Heart left ventricle (tissue), 16 donors: ENCODE measurements at regions not wholly inside any gene's neighbourhood (a gene's known extent, or its start where the extent isn't known, plus 50 kb on each side); places are given as distances from the start of the nearest gene placed in this dataset.

ENCODE experiments used
- ATAC-seq, 4 donors: fragments of 200-7000 bp; cut with Tn5 transposase; one replicate each; pipeline ENCODE4 v1.9.1; 2020 to 2022; ENCODE audit warnings: moderate library complexity in 4 of 4, mild to moderate bottlenecking in 3 of 4, moderate number of reproducible peaks in 1 of 4
- DNase-seq, 5 donors: peaks; one replicate each; pipeline ENCODE4 v3.0.0-alpha.2; 2020
- H3K27ac ChIP-seq, 12 donors: fragments of 200-600 bp; sonication (generic) in 4 of 12; one replicate each; pipeline versions ENCODE4 v1.5.0 to v1.8.0; 2016 to 2022; ENCODE audit warnings: mild to moderate bottlenecking in 2 of 12
- H3K27me3 ChIP-seq, 9 donors: fragments of 200-600 bp; sonication (generic) in 2 of 9; one replicate each; pipeline versions ENCODE4 v1.5.1 to v1.8.0; 2016 to 2022; ENCODE audit warnings: mild to moderate bottlenecking in 3 of 9
- H3K36me3 ChIP-seq, 9 donors: fragments of 200-600 bp; sonication (generic) in 2 of 9; one replicate each; pipeline versions ENCODE4 v1.5.0 to v1.8.0; 2018 to 2022; ENCODE audit warnings: mild to moderate bottlenecking in 2 of 9
- H3K4me1 ChIP-seq, 12 donors: fragments of 200-600 bp; sonication (generic) in 4 of 12; one replicate each; pipeline versions ENCODE4 v1.5.0 to v1.8.0; 2016 to 2022; ENCODE audit warnings: mild to moderate bottlenecking in 3 of 12
- H3K4me3 ChIP-seq, 12 donors: fragments of 200-600 bp; sonication (generic) in 4 of 12; one replicate each; pipeline versions ENCODE4 v1.5.0 to v1.8.0; 2017 to 2022; ENCODE audit warnings: mild to moderate bottlenecking in 9 of 12, moderate library complexity in 4 of 12
- H3K9me3 ChIP-seq, 12 donors: fragments of 200-600 bp; sonication (generic) in 4 of 12; one replicate each; pipeline versions ENCODE4 v1.5.0 to v1.8.0; 2016 to 2022; ENCODE audit warnings: mild to moderate bottlenecking in 1 of 12
- POLR2A ChIP-seq, 2 donors: fragments of 450-650 bp; IDR thresholded peaks; one replicate each; pipeline ENCODE4 v1.6.1; 2017; ENCODE audit warnings: antibody characterized with exemption in 2 of 2, mild to moderate bottlenecking in 2 of 2, moderate library complexity in 2 of 2
- WGBS, 4 donors: extraction: QIAGEN DNeasy Blood & Tissue Kit in 2 of 4; methylation state at CpG; one replicate each; pipeline versions ENCODE4 v1.1.5 to v1.1.7; 2013 to 2018; 5-methylcytosine and 5-hydroxymethylcytosine counted together
- intact Hi-C, 10 donors: fragments of 100-400 bp; cut with DNase I; formaldehyde crosslinking; loops; one replicate each; pipeline versions ENCODE4 v1.11.1 to v1.14.2; 2022
- TF ChIP-seq, protein P1 (sequence below), 12 donors: fragments of 200-600 bp; sonication (generic) in 4 of 12; IDR thresholded peaks; one replicate each; pipeline versions ENCODE4 v1.5.0 to v1.8.0; 2018 to 2022; ENCODE audit warnings: antibody characterized with exemption in 12 of 12, mild to moderate bottlenecking in 5 of 12
- donor health status: ischemic (EF 13 %, LVEDD 7.1; RV severe dilation, severe dysfunction).
- donor health status: healthy with polysubstance abuse.
- donor health status: DM: no; HTN: yes; CAD: no.
- donor health status: DM: no; HTN: no; CAD: no.
- donor health status: ischemic (EF 25% LVEDD 6.9; RV normal size, moderate dysfunction).
- donor health status: ischemic (EF 25% LVEDD 5.7; RV mildly dilated, moderate dysfunction).
- donor health status: healthy.
- donor health status: DM: yes; HTN: yes; CAD: no.
- donor health status: ischemic (EF 35%, LVEDD 5.7; RV mildly dilated, moderate dysfunction).
- donor health status: nonischemic (EF 11% LVEDD 7.7; RV severe dilation, severe dysfunction).
- donor health status: DM: yes; HTN: yes; CAD: no.
- donor health status: PGD.
- donor health status: ischemic (EF 29% LVEDD 5.4; RV normal size, mild dysfunction).
- donor health status: nonischemic (EF 23%, LVEDD 6.1; RV moderate dilation, normal function).

DNA sequence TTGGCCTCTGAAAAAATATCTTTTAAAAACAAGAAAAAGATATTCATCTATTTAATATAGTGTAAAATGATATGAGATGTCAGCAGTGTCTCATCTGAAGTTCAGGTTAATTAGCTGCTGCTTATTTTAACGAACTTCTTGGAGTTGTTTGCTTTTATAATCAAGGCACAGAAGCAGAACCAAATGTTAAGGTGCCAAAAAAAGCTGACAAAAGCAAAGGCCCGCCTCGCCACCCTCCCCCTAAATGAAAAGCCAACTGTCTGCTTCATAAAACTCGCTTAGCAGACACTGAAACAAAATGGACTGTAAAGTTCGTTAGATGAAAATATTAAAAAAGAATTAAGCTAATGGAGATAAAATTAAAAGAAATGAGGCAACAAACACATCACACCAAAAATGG lies 562.6 kb downstream of the ZEB2 start:
- no peak for TF ChIP-seq POLR2A (IDR thresholded peaks at IDR 0.05)
- TF ChIP-seq, protein P1, sequence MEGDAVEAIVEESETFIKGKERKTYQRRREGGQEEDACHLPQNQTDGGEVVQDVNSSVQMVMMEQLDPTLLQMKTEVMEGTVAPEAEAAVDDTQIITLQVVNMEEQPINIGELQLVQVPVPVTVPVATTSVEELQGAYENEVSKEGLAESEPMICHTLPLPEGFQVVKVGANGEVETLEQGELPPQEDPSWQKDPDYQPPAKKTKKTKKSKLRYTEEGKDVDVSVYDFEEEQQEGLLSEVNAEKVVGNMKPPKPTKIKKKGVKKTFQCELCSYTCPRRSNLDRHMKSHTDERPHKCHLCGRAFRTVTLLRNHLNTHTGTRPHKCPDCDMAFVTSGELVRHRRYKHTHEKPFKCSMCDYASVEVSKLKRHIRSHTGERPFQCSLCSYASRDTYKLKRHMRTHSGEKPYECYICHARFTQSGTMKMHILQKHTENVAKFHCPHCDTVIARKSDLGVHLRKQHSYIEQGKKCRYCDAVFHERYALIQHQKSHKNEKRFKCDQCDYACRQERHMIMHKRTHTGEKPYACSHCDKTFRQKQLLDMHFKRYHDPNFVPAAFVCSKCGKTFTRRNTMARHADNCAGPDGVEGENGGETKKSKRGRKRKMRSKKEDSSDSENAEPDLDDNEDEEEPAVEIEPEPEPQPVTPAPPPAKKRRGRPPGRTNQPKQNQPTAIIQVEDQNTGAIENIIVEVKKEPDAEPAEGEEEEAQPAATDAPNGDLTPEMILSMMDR (IDR thresholded peaks at IDR 0.05), result no peak
- Histone ChIP-seq H3K36me3 (no peaks in the 10 kb centered on the region), H3K4me3 (no peak overlapping the region), H3K4me1 (peaks cover 0 to 14% (median 3%) of the 10 kb centered on the region in 12 donors), H3K9me3 (peaks cover 0 to 11% (median 0%) of the 10 kb centered on the region in 12 donors), H3K27ac (no peak overlapping the region), H3K27me3 (no peaks in the 10 kb centered on the region)
- WGBS, 4 donors, result 86 to 88% (median 87%) methylated on average over 5 of the region's 5 CpGs
- no peak for DNase-seq
- intact Hi-C loops, result no loop called here
- ATAC-seq, result no peak

DNA sequence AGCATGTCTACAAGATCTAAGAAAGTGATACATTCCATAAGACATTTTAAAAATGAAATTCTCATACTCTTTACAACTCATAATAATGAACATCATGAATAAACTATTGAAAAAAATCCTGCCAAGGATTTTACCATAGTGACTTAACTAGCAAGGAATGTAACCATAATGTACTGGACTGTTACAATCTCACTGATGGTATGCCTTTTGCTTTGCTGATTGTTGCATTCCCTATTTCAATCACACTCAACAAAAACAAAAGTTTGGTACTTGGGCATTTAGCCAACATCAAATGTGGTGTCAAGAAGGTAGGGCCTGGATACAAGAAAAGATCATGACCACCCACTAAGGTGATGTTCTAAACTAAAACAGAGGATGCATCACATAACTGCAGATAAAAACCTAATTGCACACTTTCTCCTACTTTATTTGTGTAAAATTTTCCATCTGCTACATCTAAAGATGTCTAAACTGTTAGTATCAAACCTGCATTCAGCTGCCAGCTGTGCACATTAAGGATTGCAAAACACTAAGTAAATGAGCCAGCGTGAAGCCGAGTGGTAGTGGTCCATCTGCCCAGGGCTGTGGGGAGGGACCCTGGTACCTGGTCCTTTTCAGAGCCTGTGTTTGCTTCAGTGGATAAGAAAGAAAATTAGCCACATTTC lies 564.4 kb downstream of the ZEB2 start:
- H3K4me3 ChIP-seq, result no peak overlapping the region

DNA sequence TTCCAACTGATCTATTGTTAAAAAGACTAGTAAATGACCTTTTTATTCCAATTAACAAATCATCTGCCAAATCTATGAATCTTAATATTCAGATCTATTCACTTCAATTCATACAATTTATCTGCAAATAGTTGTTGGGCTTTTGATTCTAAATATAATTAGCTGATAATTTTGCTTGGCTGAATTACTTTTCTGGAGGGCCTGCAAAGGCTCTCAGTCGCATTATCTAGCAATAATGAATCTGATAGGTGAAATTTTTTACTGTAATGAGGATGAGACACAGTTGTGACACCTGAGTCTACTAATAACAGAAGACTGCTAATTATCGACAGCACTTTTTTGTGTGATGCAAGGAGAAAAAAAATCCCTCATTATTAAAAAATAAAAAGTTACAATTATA lies 565.1 kb downstream of the ZEB2 start:
- H3K4me1 ChIP-seq, result peaks cover 0 to 25% (median 3%) of the 10 kb centered on the region in 12 donors
- ATAC-seq (no peak), DNase-seq (no peak)
- TF ChIP-seq, protein P1 (IDR thresholded peaks at IDR 0.05), result no peak
- no peak for TF ChIP-seq POLR2A (IDR thresholded peaks at IDR 0.05)
- intact Hi-C loops, result no loop called here
- WGBS, 4 donors, result 78 to 87% (median 82%) methylated on average over 2 of the region's 2 CpGs
- H3K36me3 ChIP-seq, result no peaks in the 10 kb centered on the region
- H3K9me3 ChIP-seq, result peaks cover 0 to 11% (median 0%) of the 10 kb centered on the region in 12 donors
- no peaks in the 10 kb centered on the region for H3K27me3 ChIP-seq
- no peak overlapping the region for H3K4me3 ChIP-seq
- no peak overlapping the region for H3K27ac ChIP-seq

More for the DNA sequence above, 564.4 kb downstream of the ZEB2 start:
- Histone ChIP-seq H3K36me3 (no peaks in the 10 kb centered on the region), H3K27ac (no peak overlapping the region), H3K27me3 (no peaks in the 10 kb centered on the region), H3K9me3 (peaks cover 0 to 11% (median 0%) of the 10 kb centered on the region in 12 donors), H3K4me1 (peaks cover 0 to 18% (median 3%) of the 10 kb centered on the region in 12 donors)
- DNase-seq (no peak), ATAC-seq (no peak)
- 80 to 86% (median 83%) methylated on average over 2 of the region's 2 CpGs for WGBS, 4 donors
- intact Hi-C loops, result no loop called here
- TF ChIP-seq, protein P1 (IDR thresholded peaks at IDR 0.05), result no peak
- TF ChIP-seq POLR2A (IDR thresholded peaks at IDR 0.05), result no peak

DNA sequence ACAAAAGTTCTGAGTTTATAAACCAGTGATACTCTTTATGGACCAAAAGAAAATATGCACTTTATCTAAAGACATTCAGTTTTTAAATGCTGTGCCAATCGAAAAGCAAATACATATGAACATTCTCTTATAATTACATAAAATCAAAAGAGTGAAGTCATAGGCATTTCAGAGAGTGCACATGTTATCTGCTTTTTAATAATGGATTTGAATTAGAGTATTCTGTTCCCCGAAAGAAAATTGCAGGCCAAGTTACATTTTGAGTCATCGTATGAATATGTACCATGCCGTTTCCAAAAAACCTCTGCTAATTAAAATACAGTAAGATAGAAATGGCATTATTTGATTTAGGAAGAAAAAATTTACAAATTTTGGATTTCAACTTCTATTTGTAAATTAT lies 565.7 kb downstream of the ZEB2 start:
- Histone ChIP-seq H3K27me3 (no peaks in the 10 kb centered on the region), H3K4me3 (peak overlapping the region in 1 of 12 donors; percentile 20), H3K4me1 (peaks cover 0 to 30% (median 5%) of the 10 kb centered on the region in 12 donors), H3K9me3 (peaks cover 0 to 11% (median 0%) of the 10 kb centered on the region in 12 donors), H3K36me3 (no peaks in the 10 kb centered on the region), H3K27ac (no peak overlapping the region)
- intact Hi-C loops, result no loop called here
- no peak for DNase-seq
- WGBS, 4 donors, result 73 to 84% (median 79%) methylated on average over 4 of the region's 4 CpGs
- TF ChIP-seq POLR2A (IDR thresholded peaks at IDR 0.05), result no peak
- TF ChIP-seq, protein P1 (IDR thresholded peaks at IDR 0.05), result no peak
- no peak for ATAC-seq
